IPS-15b (cell line): ENCODE measurements at regions not wholly inside any gene's neighbourhood (a gene's known extent, or its start where the extent isn't known, plus 50 kb on each side); places are given as distances from the start of the nearest gene placed in this dataset.
"Not testable (repeated sequence)": the region's sequence is repeated elsewhere in the genome, so short reads cannot be mapped to it uniquely, and the experiment has no call there.

Experiments used
- H3K27me3 ChIP-seq: one replicate; pipeline ENCODE4 v1.6.1; 2013; ENCODE audit warnings: low read length; ENCODE audit not compliant: control insufficient read depth, insufficient read depth
- H3K36me3 ChIP-seq: one replicate; pipeline ENCODE4 v1.6.1; 2013; ENCODE audit warnings: low read length; ENCODE audit not compliant: control insufficient read depth, insufficient read depth
- H3K4me1 ChIP-seq: one replicate; pipeline ENCODE4 v1.6.1; 2013; ENCODE audit warnings: mild to moderate bottlenecking, low read length; ENCODE audit not compliant: control insufficient read depth, insufficient read depth
- H3K4me3 ChIP-seq: one replicate; pipeline ENCODE4 v1.5.1; 2013; ENCODE audit warnings: low read depth, low read length
- H3K9ac ChIP-seq: one replicate; pipeline ENCODE4 v1.6.1; 2013; ENCODE audit warnings: low read depth, mild to moderate bottlenecking, low read length
- H3K9me3 ChIP-seq: one replicate; pipeline ENCODE4 v1.6.1; 2013; ENCODE audit warnings: mild to moderate bottlenecking, low read length; ENCODE audit not compliant: control insufficient read depth, insufficient read depth

GRCh38 chr6:137299681-137300080 lies 80.5 kb upstream of the IFNGR1 start:
- Histone ChIP-seq H3K4me3 (no peak overlapping the region), H3K9me3 (no peaks in the 10 kb centered on the region), H3K9ac (no peak overlapping the region), H3K27me3 (no peaks in the 10 kb centered on the region), H3K4me1 (peaks cover 18% of the 10 kb centered on the region), H3K36me3 (no peaks in the 10 kb centered on the region)

GRCh38 chr6:137297887-137298286 lies 78.7 kb upstream of the IFNGR1 start:
- Histone ChIP-seq H3K4me3 (no peak overlapping the region), H3K9ac (no peak overlapping the region), H3K4me1 (peaks cover 18% of the 10 kb centered on the region), H3K27me3 (no peaks in the 10 kb centered on the region), H3K9me3 (no peaks in the 10 kb centered on the region), H3K36me3 (no peaks in the 10 kb centered on the region)

GRCh38 chr6:137292326-137292725 lies 73.1 kb upstream of the IFNGR1 start:
- H3K9ac ChIP-seq, H3K36me3 ChIP-seq, H3K4me1 ChIP-seq, H3K27me3 ChIP-seq, H3K4me3 ChIP-seq, H3K9me3 ChIP-seq: not testable (repeated sequence)

- Histone ChIP-seq H3K9me3 (no peaks in the 10 kb centered on the region), H3K36me3 (no peaks in the 10 kb centered on the region), H3K4me3 (no peak overlapping the region), H3K9ac (no peak overlapping the region), H3K27me3 (no peaks in the 10 kb centered on the region), H3K4me1 (peaks cover under 1% of the 10 kb centered on the region)
Observed at GRCh38 chr6:137291441-137291840, 72.3 kb upstream of the IFNGR1 start.

- Histone ChIP-seq H3K9ac (no peak overlapping the region), H3K4me3 (no peak overlapping the region), H3K4me1 (no peaks in the 10 kb centered on the region), H3K9me3 (no peaks in the 10 kb centered on the region), H3K36me3 (no peaks in the 10 kb centered on the region), H3K27me3 (no peaks in the 10 kb centered on the region)
Observed at GRCh38 chr6:137290601-137291261, 71.5 kb upstream of the IFNGR1 start.

- Histone ChIP-seq H3K9me3 (no peaks in the 10 kb centered on the region), H3K4me3 (no peak overlapping the region), H3K4me1 (no peaks in the 10 kb centered on the region), H3K9ac (no peak overlapping the region), H3K27me3 (peaks cover 5% of the 10 kb centered on the region), H3K36me3 (no peaks in the 10 kb centered on the region)
Observed at GRCh38 chr6:137286916-137287315, 67.7 kb upstream of the IFNGR1 start.

GRCh38 chr6:137286368-137286767 lies 67.2 kb upstream of the IFNGR1 start:
- no peaks in the 10 kb centered on the region for H3K9me3 ChIP-seq
- H3K27me3 ChIP-seq = peaks cover 5% of the 10 kb centered on the region
- H3K36me3 ChIP-seq = no peaks in the 10 kb centered on the region
- no peak overlapping the region for H3K4me3 ChIP-seq
- H3K4me1 ChIP-seq = no peaks in the 10 kb centered on the region
- H3K9ac ChIP-seq = no peak overlapping the region

GRCh38 chr6:137284811-137285110 lies 65.6 kb upstream of the IFNGR1 start:
- no peak overlapping the region for H3K4me3 ChIP-seq
- H3K27me3 ChIP-seq = peaks cover 5% of the 10 kb centered on the region
- H3K9me3 ChIP-seq = no peaks in the 10 kb centered on the region
- H3K9ac ChIP-seq = no peak overlapping the region
- no peaks in the 10 kb centered on the region for H3K4me1 ChIP-seq
- no peaks in the 10 kb centered on the region for H3K36me3 ChIP-seq

- H3K9me3 ChIP-seq = no peaks in the 10 kb centered on the region
- no peaks in the 10 kb centered on the region for H3K4me1 ChIP-seq
- no peaks in the 10 kb centered on the region for H3K36me3 ChIP-seq
- no peak overlapping the region for H3K9ac ChIP-seq
- no peak overlapping the region for H3K4me3 ChIP-seq
- H3K27me3 ChIP-seq = peaks cover 5% of the 10 kb centered on the region
Observed at GRCh38 chr6:137283940-137284810, 65.0 kb upstream of the IFNGR1 start.

GRCh38 chr6:137283080-137283479 lies 63.9 kb upstream of the IFNGR1 start:
- H3K36me3 ChIP-seq = no peaks in the 10 kb centered on the region
- no peak overlapping the region for H3K9ac ChIP-seq
- H3K4me1 ChIP-seq = no peaks in the 10 kb centered on the region
- H3K27me3 ChIP-seq = peaks cover 5% of the 10 kb centered on the region
- H3K9me3 ChIP-seq = no peaks in the 10 kb centered on the region
- H3K4me3 ChIP-seq = no peak overlapping the region

- H3K36me3 ChIP-seq = no peaks in the 10 kb centered on the region
- H3K9me3 ChIP-seq = no peaks in the 10 kb centered on the region
- H3K27me3 ChIP-seq = peaks cover 5% of the 10 kb centered on the region
- no peak overlapping the region for H3K4me3 ChIP-seq
- H3K9ac ChIP-seq = no peak overlapping the region
- peaks cover 2% of the 10 kb centered on the region for H3K4me1 ChIP-seq
Observed at GRCh38 chr6:137282254-137282653, 63.1 kb upstream of the IFNGR1 start.

- H3K4me1 ChIP-seq, H3K4me3 ChIP-seq, H3K9me3 ChIP-seq, H3K9ac ChIP-seq, H3K36me3 ChIP-seq, H3K27me3 ChIP-seq: not testable (repeated sequence)
Observed at GRCh38 chr6:137279279-137279678, 60.1 kb upstream of the IFNGR1 start.
